GM19463 (cell line): ENCODE measurements at regions not wholly inside any gene's neighbourhood (a gene's known extent, or its start where the extent isn't known, plus 50 kb on each side); places are given as distances from the start of the nearest gene placed in this dataset.

Source experiments
- ATAC-seq: cut with Tn5 transposase; IDR thresholded peaks from one replicate; pipeline ENCODE4 v1.9.1; 2021; ENCODE audit warnings: mild to moderate bottlenecking, moderate library complexity; ENCODE audit not compliant: unreplicated experiment

DNA sequence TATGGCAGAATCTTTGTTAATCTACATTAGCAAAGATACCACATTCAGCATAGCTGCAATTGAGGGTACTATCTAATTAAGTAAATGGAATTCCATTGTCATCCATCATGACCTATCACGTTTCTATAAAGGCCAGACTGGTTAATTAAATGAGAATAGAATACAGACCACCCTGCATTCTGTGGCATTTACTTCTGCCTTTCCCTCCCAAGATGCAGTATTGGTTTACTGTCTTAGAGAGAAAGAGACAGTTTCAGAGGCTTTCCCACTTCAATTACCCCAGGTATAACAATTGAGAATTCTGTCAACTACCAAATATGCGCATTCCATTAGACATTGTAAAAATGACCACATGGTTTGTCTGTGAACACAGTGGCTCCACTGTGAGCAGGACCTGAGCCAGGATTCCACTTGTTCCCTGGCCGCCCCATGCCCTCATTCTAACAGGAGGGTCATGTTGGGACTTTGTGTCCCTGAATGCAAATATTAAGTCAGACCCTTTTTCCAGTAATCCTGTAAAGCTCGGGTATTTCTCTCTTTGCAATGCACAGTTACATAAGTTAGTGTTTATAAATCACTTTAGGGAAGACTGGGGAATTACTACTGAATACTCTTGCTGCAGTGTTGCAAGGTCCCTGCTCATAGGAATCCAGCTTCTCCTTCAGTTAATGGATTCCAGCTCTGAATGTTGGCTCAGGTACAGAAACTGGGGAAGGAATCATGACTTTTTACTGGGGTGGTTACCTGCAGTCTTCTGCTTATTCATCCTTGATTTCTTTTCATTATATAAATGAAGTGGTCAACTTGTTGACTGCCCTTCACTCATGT is 261.0 kb downstream of the PDGFC start:
- no peak for ATAC-seq

DNA sequence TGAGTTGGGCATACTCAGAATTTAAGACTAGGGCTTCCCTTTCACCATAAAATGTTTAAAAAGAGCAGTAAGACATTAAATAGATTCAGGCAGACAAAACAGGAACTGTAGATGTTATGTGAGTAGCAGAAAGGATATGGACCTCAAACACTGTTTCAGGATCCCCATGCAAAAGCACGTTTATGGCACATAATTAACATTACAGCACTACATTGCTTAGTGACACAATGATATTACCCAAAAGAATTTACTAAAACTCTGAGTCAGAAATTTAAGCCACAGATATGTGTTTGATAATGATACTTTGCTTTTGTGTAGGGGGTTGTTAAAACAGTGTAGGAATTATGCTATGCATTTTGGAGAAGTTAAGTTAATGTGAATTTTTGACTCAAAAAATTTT is 266.3 kb downstream of the PDGFC start:
- no peak for ATAC-seq

DNA sequence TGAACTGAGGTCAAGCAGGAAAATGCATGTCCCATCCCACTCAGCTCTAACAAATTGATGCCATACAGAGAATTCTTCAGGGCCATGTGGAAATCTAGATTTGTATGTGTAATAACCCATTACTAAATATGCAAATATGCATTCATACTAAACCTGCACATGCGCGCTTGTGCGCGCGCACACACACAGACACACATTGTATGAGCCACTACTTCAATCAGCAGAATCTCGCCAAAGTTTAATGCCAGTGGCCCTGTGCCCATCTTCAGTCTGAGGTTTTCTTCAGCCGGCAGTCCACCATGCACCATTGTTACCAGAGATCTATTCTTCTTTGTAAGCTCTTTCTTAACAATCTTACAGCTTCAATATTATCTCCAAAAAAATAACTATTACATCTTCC is 276.4 kb downstream of the PDGFC start:
- ATAC-seq = no peak

DNA sequence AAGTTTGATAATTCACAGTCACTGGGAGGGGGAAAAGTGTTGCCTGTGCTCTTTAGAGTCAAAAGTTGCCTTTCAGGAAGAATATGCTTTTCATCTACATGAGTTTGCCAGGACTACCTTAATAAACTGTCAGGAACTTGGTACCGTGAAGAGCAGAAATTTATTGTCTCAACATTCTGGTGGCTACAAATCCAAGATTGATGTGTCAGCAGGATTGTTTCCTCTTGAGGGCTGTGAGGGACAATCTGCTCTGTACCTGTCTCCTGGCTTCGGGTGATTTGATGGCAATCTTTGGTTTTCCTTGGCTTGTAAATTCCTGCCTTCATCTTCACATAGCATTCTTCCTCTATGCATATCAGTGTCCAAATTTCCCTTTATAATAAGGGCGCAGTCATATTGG is 277.2 kb downstream of the PDGFC start:
- no peak for ATAC-seq

DNA sequence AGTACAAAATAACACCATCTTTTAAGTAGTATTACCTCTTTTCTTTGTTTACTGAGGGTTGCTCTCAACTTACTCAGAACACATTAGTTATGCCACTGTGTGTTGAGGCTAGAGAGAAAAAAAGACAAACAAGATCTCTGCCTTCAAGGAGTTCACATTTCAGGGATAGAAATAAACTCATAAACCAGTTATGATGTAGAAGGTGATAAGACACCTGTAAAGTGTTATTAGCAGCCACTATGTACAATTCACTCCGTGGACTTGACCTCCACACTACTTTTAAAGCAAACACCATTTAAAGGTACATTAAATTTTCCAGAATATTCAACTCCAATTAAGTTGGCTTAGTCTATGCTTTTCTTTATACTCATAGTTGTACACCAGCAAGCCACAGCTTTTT is 278.0 kb downstream of the PDGFC start:
- no peak for ATAC-seq

DNA sequence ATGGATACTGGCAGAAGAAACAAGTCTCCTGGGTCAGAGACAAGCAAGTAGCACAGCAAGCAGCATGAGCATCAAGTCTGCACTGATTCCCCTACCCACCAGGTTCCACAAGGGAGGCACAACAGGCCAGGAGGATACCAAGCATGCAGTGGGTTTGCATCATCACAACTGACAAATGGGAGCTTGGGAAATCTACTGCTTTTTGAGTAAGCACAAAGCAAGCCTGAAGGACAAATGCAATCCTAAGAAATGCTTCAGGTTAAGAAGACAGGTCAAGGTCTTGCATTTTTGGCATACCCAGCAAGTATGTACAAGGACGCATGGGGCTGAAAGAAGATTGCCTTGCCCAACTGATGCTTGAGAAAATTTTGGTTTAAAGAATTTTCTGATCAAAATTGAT is 279.6 kb downstream of the PDGFC start:
- no peak for ATAC-seq

DNA sequence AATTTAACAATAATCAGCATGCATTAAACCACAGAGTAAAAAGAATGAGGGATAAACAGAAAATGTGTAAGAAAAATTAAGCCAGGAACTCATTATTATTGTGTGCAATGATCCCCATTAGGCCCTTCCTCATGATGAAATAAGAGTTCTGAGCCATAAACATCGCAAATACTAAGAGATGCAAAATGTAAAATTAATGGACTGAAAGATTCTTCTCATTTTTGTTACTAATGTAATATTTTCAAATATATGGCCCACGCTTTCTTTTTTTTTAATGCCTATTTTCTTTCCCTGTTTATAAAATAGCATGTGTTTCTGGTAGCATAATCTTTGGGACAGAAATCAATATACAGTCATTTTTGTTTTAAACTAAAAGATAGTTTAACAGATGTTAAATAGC is 281.0 kb downstream of the PDGFC start:
- ATAC-seq = no peak

DNA sequence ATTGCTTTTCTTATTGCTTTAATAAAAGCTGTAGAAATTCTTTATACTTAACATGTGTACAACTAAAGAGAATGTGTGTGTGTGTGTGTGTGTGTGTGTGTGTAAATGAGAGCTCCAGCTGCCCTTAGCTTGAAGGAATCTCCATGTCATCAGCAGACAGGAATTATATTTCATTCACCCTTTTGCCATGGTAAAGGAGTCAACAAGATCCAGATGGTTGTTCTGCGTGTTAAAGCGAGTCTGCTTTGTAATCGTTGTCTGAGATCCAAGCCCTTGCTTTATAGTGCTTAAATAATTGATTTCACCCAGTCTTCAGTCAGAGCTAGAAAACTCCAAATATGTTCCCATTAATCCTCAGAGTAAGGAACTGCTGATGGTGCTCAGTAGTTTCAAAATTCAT is 285.5 kb downstream of the PDGFC start:
- no peak for ATAC-seq

DNA sequence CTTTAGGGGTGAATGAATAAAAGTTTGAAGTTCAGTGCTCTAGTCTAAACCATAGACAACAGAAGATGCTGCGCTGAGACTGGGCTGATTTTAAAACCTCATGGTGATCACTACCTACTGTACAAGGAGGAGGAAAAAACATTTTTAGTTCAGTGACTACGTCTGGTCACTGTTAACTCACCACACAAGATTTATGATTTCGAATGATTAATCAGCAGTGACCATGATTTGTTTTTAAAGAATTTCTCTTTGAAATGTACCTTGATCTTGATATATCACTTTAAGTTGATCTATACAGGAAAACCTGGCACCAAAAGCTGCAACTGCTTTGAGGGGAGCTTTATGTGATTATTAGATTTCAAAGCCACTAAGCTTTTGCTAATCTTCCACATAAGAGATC is 286.3 kb downstream of the PDGFC start:
- no peak for ATAC-seq

DNA sequence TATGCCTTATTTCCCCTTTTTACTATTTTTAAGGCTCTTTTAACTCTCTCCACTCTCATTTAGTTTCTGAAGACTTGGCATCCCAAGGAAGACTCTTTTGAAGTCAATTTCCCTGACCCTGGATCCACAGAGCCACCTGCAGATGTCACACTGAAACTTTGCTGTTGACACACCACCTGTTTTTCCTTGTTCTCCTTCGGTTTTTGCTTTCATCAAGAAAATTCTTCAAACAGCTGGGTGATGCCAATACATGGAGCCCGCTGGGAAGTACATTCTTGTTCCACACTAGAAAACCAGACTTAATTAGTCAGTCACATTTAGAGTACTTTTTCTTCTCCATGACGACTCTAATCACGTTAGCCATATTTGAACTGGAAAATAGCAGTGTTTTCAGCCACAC is 293.9 kb downstream of the PDGFC start:
- no peak for ATAC-seq

DNA sequence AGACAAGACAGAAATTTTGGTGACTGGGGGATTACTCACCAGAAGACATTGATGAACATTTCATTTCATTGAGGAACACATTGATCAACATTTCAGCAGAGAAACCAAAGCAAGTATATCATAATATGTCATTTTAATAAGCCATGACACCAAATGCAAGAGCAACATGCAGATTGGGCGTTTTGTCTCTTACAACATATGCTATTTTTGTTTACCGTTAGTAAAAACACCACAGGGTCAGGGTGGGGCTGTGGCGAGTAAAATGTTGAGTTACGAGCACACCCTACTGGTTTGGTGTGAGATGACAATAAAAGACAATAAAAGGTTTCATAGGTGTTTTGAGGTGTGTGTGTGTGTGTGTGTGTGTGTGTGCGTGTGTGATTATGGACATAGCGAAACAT is 294.5 kb downstream of the PDGFC start:
- no peak for ATAC-seq

DNA sequence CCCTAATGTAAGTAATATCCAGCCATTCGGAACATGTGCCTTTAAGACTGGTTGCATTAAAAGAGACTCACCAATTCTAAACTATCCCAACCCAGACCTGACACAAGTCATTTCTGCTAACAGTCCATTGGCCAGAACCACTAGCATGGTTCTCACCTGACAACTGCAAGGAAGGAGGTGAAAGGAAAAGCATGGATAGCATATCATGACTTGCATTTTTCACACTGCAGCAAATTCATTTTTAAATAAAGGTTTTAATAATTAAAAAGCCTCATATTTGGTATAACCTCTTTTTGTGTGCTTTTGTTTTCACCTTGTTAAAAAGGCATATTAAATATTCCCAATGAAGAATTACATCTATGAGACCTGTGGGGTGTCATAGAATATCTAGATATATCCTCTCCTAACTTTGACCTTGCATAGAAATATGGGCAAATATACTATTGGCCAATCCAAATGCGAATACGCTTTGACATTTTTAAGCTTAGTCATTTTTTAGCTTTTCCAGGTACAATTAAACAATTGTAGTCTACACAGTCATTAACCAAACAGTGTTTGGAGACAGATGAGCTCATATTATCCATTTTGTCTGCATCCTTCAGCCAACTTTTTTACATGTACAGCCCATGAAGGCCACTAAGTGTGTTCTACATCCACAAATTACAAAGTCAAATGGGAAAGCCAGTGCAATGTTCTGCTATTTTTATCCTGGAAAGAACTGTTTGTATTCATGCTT is 295.3 kb downstream of the PDGFC start:
- no peak for ATAC-seq

DNA sequence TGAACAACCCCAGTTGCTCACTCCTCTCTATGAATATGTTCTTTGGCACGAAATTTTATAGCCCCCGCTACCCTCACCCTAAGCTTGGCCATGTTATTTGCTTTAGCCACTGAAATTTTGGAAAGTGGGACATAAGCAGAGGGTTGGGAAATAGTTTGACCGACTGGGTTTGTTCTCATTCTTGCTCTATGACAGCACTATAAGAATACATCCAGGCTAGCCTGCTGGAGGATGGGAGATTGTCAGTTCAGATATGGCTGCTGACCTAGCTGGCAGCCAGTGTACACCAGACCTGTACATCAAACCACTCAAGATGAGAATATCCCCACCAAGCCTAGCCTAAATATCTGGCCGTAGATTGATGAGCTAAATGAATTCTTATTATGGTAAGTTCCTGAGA is 298.1 kb downstream of the PDGFC start:
- no peak for ATAC-seq

DNA sequence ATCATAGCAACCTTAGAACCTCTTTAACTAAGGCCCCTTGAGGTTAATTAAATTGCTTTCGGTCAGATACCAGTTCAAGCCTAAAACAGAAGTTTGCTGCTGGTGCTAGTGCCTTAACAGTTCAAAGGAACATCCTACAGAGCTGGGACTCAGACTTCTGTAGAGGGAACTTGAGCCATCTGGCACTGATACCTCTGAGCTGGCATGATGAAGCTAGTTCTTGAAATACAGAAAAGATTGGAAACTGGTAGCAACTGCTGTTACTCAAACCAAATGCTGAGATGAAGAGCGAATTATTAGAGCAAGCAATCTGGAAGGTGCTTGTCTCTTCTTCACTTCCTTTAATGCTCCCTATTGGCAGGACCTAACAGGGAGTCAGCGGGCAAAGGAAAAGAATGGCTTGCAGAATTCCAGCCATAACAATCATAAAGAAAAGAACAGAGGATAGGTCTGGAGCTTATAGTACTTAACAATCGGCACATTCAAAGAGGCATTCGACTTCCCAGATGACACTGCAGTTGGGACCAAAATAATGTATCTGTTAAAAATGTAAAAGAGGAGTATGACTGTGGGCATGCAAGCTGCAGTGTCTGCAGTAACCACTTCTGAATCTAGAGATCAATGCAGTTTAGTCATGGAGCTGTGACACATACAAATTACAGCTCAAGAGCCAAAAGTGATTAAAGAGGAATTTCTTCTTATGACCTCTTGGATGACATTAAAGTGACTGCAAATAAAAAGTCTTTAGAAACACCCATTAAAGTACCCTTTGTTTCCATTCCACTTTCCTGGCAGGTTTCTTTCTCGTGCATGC is 298.9 kb downstream of the PDGFC start:
- no peak for ATAC-seq

DNA sequence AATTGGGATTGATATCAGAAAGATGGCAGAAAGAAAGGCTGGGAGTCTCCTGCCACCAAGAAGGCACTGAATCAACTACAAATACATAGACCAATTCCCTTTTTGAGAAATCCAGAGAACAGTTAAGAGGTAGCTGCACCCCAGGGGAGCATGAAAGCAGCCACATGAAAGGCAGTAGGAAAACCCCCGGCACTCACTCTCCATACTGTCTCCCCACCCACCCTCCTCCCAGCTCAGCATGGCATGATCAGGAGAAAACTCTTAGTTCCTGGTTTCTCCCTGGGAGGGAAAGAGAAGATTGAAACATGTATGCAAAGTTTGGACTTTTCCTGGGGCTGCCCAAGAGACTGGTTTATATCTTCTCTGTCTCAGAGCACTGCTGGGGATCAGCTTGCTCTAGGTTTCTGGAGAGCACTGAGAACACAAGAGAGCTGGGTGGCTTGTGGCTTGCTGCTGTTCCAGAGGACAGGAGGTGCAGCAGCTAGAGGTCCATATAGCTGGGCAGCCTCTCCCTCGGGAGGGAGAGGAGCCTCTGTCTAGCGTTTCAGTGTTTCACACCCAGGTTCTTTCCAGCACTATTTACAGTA is 305.7 kb downstream of the PDGFC start:
- ATAC-seq = no peak

DNA sequence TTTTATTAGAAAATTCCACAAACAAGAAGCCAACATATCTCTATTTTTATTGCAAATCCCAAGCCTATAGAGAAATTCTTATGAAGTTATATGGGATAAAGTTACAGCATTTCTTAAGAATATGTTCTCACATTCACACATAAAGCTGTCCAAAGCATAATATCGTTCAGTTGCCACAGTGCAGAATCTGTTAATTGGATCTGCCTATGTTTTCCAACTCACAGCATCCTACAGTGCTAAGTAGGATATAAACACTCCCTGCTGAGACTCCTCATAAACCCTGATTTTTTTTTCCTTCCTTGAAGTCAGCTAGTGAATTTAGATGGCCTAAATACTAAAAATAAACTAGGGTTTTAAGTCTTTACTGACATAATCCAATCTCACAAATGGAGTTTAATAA is 307.9 kb downstream of the PDGFC start:
- no peak for ATAC-seq

DNA sequence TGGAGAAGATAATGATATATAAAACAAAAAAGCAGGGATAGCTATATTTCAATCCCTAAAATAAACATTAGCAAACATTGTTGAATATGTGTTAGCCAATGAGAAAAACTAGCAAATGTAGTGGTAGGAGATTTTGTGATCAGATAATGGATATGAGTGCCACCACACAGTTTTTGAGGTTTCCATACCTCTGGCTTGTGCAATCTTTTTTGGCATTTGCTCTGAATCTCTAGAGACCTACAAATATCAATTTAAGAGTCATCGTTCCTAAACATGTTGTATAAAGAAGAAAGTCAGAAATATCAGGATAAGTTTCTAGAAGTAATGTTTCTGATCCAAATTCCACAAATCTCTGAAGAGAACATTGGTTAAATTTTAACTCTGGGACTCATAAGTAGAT is 308.7 kb downstream of the PDGFC start:
- no peak for ATAC-seq

DNA sequence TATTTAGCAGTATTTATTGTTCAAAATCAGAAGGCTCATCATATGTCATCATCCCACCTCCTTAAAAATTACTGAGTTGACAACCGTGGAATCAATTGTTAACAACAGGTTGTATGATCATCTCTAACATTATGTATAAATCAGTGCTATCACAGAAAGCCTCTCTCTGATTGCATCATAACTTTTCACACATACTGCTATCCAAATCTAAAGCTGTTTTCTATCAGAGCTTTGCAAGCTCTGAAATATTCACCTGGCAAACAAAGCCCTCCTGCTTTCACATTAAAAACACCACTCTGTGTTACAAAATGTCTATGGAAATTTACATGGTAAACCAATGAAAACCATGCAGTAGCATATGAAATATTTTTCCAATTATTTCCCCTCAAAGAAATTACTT is 310.0 kb downstream of the PDGFC start:
- no peak for ATAC-seq

DNA sequence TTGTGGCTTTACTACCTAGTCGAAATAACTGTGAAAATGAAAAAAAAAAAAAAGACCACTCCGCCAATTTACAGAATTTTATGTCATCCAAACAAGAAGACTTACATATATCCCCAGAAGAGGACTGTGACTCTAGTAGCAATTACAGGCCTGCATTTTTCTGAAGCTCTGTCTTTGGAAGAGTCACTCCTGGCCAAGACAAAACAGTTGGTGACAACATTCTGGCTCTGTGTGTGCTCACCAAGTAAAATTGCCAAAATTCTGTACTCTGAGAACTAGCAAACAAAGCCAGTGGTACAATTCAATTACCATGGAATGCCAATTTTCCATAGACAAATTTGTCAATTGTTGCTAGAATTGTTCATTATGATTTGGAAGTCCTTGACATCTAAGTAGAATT is 311.1 kb downstream of the PDGFC start:
- no peak for ATAC-seq

DNA sequence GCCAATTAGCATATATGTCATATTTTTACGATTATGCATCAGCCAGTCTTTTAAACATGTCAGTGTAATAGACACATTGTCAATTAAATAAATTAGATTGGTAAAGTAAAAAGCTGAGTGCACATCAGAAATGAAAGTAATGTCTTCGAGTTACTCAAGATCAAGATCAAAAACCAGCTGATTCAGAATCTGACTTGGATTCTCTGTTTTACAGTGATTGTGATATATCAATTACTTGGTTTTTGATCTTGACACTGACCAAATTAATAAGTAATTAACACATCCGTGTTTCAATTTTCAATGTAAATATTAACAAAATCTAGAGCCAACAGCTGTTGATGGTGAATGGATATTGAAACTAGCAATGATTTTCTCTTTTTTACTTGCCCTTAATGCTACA is 311.6 kb downstream of the PDGFC start:
- no peak for ATAC-seq

DNA sequence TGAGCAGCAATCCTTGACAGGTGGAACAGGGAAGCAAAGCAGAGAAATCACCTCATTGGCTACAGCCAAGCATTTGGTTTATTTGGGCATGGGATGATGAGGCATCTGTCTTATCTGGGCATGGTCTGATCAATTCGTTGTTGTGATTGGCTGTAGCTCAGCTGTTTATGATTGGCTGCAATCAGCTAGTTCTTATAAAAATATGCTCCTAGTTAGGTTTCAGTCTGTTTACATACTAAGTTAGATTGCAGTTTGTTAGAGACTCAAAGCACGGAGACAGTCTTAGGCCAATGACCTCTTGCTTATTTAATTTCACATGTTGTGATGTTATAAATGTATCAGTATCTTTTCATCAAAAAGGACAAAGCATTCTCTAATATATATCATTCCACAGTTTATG is 312.0 kb downstream of the PDGFC start:
- no peak for ATAC-seq
